Keratinocyte (primary cell): ENCODE measurements at regions not wholly inside any gene's neighbourhood (a gene's known extent, or its start where the extent isn't known, plus 50 kb on each side); places are given as distances from the start of the nearest gene placed in this dataset.

ENCODE experiments used
- DNase-seq: peaks from one replicate; pipeline ENCODE4 v3.0.0-alpha.2; 2011; ENCODE audit warnings: low read depth, missing footprints, low spot score
- FAIRE-seq: peaks from 2 replicates; lab custom pipeline; 2011; peaks lifted over from hg19 to GRCh38; lab: Jason Lieb, UNC
- H2AFZ ChIP-seq: 2 replicates; pipeline ENCODE4 v1.6.0; 2012; ENCODE audit warnings: low read length, control low read depth, inconsistent platforms; ENCODE audit not compliant: control insufficient read depth
- H3K27ac ChIP-seq: 2 replicates; pipeline ENCODE4 v1.5.1; 2011; ENCODE audit warnings: low read length; ENCODE audit not compliant: control insufficient read depth, insufficient read depth
- H3K27me3 ChIP-seq: 3 replicates; pipeline ENCODE4 v1.6.0; 2011; ENCODE audit warnings: low read length; ENCODE audit not compliant: control insufficient read depth, insufficient read depth; ENCODE audit errors: extremely low read depth
- H3K36me3 ChIP-seq, 2 experiments: 2 replicates in 1 of 2; 3 replicates in 1 of 2; pipeline ENCODE4 v1.5.1; 2011; ENCODE audit warnings: low read length in 2 of 2, mild to moderate bottlenecking in 1 of 2; ENCODE audit not compliant: control insufficient read depth in 2 of 2, insufficient read depth in 2 of 2; ENCODE audit errors: extremely low read depth in 1 of 2
- H3K4me1 ChIP-seq: 3 replicates; pipeline ENCODE4 v1.5.1; 2011; ENCODE audit warnings: low read length; ENCODE audit not compliant: control insufficient read depth, insufficient read depth; ENCODE audit errors: extremely low read depth
- H3K4me2 ChIP-seq: 3 replicates; pipeline ENCODE4 v1.6.0; 2011; ENCODE audit warnings: low read depth, low read length; ENCODE audit not compliant: control insufficient read depth, insufficient read depth; ENCODE audit errors: extremely low read depth
- H3K4me3 ChIP-seq, 3 experiments: fragments of 200-600 bp in 1 of 3; sonication (generic) in 1 of 3; 2 replicates in 2 of 3; 3 replicates in 1 of 3; pipeline ENCODE4 v1.5.1; 2011 to 2016; ENCODE audit warnings: low read length in 3 of 3, mild to moderate bottlenecking in 3 of 3, control low read depth in 2 of 3, inconsistent platforms in 1 of 3, low read depth in 1 of 3, mixed read lengths in 1 of 3, mixed run types in 1 of 3, moderate library complexity in 1 of 3; ENCODE audit not compliant: control insufficient read depth in 2 of 3, insufficient read depth in 2 of 3; ENCODE audit errors: extremely low read depth in 1 of 3
- H3K79me2 ChIP-seq: 2 replicates; pipeline ENCODE4 v1.6.0; 2012; ENCODE audit warnings: low read length; ENCODE audit not compliant: control insufficient read depth, insufficient read depth
- H3K9ac ChIP-seq: 3 replicates; pipeline ENCODE4 v1.6.0; 2011; ENCODE audit warnings: low read length; ENCODE audit not compliant: control insufficient read depth, insufficient read depth; ENCODE audit errors: extremely low read depth
- H3K9me1 ChIP-seq: 3 replicates; pipeline ENCODE4 v1.6.0; 2011; ENCODE audit warnings: low read length; ENCODE audit not compliant: control insufficient read depth, insufficient read depth; ENCODE audit errors: extremely low read depth
- H3K9me3 ChIP-seq: 2 replicates; pipeline ENCODE4 v1.5.1; 2012; ENCODE audit warnings: low read depth, low read length; ENCODE audit not compliant: control insufficient read depth
- H4K20me1 ChIP-seq: 3 replicates; pipeline ENCODE4 v1.6.0; 2011; ENCODE audit warnings: low read length; ENCODE audit not compliant: control insufficient read depth, insufficient read depth; ENCODE audit errors: extremely low read depth
- EZH2 ChIP-seq: IDR thresholded peaks from one replicate; pipeline ENCODE4 v1.6.1; 2012; ENCODE audit warnings: inconsistent platforms, mild to moderate bottlenecking, low read length, moderate library complexity
- dilution Hi-C: fragments of 300-500 bp; cut with MboI; formaldehyde crosslinking; loops from one replicate; pipeline ENCODE4 v1.7.0; 2020; ENCODE audit warnings: low sequenced_read_pairs; ENCODE audit not compliant: extremely low pct_ligation_motif_present
- TF ChIP-seq, protein P1 (sequence below), 3 experiments: IDR thresholded peaks in 1 of 3; conservative IDR thresholded peaks in 1 of 3; optimal IDR thresholded peaks in 1 of 3; 2 replicates in 2 of 3; 3 replicates in 1 of 3; pipeline versions ENCODE3 to v1.5.1; 2011; ENCODE audit warnings: low read length in 3 of 3, mild to moderate bottlenecking in 3 of 3, moderate library complexity in 2 of 3, control low read depth in 1 of 3, inconsistent platforms in 1 of 3; ENCODE audit not compliant: insufficient read depth in 2 of 3; ENCODE audit errors: extremely low read depth in 1 of 3

DNA sequence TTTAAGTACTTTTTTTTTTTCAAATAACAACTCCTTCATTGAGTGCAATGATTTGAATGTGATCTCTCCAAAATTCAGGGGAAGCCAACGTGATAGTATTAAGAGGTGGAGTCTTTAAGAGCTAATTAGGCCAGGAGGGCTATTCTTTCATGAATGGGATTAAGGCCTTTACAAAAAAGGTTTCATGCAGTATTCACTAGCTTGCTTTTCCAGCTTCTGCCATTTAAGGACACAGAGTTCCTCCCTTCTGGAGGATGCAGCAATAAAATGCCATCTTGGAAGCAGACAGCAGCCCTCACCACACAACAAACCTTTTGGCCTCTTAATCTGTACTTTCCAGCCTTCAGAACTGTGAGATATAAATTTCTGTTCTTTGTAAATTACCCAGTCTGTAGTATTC lies 586.8 kb upstream of the LMO3 start:
- Histone ChIP-seq H3K4me3 (no peak overlapping the region), H3K79me2 (no peaks in the 10 kb centered on the region), H2AFZ (no peak overlapping the region), H3K36me3 (no peaks in the 10 kb centered on the region), H3K27ac (no peak overlapping the region), H3K9ac (no peak overlapping the region), H3K4me2 (no peak overlapping the region), H4K20me1 (no peaks in the 10 kb centered on the region), H3K4me1 (no peaks in the 10 kb centered on the region), H3K9me1 (no peaks in the 10 kb centered on the region), H3K9me3 (no peaks in the 10 kb centered on the region), H3K27me3 (no peaks in the 10 kb centered on the region)
- FAIRE-seq (no peak), DNase-seq (no peak)
- TF ChIP-seq EZH2 = no peak
- TF ChIP-seq, protein P1, sequence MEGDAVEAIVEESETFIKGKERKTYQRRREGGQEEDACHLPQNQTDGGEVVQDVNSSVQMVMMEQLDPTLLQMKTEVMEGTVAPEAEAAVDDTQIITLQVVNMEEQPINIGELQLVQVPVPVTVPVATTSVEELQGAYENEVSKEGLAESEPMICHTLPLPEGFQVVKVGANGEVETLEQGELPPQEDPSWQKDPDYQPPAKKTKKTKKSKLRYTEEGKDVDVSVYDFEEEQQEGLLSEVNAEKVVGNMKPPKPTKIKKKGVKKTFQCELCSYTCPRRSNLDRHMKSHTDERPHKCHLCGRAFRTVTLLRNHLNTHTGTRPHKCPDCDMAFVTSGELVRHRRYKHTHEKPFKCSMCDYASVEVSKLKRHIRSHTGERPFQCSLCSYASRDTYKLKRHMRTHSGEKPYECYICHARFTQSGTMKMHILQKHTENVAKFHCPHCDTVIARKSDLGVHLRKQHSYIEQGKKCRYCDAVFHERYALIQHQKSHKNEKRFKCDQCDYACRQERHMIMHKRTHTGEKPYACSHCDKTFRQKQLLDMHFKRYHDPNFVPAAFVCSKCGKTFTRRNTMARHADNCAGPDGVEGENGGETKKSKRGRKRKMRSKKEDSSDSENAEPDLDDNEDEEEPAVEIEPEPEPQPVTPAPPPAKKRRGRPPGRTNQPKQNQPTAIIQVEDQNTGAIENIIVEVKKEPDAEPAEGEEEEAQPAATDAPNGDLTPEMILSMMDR (optimal IDR thresholded peaks at IDR 0.05 in 1 of 3, IDR thresholded peaks at IDR 0.05 in 1 of 3, conservative IDR thresholded peaks at IDR 0.05 in 1 of 3; ENCODE audit: extremely low read depth in 1 of 3, insufficient read depth in 2 of 3, low read length in 3 of 3) = no peak
- dilution Hi-C loops = no loop called here

- Histone ChIP-seq H3K27ac (no peak overlapping the region), H4K20me1 (no peaks in the 10 kb centered on the region), H3K9ac (no peak overlapping the region), H2AFZ (no peak overlapping the region), H3K4me3 (no peak overlapping the region), H3K79me2 (no peaks in the 10 kb centered on the region), H3K9me3 (no peaks in the 10 kb centered on the region), H3K4me1 (no peaks in the 10 kb centered on the region), H3K4me2 (no peak overlapping the region), H3K27me3 (no peaks in the 10 kb centered on the region), H3K36me3 (no peaks in the 10 kb centered on the region), H3K9me1 (no peaks in the 10 kb centered on the region)
- no peak for DNase-seq
- TF ChIP-seq, protein P1 (optimal IDR thresholded peaks at IDR 0.05 in 1 of 3, IDR thresholded peaks at IDR 0.05 in 1 of 3, conservative IDR thresholded peaks at IDR 0.05 in 1 of 3; ENCODE audit: extremely low read depth in 1 of 3, insufficient read depth in 2 of 3, low read length in 3 of 3) = no peak
- TF ChIP-seq EZH2 = no peak
- no peak for FAIRE-seq
- dilution Hi-C loops = no loop called here
Observed at GRCh38 chr12:17169726-17170471, 563.9 kb upstream of the LMO3 start.
